Peyer's patch (tissue), 4 donors: ENCODE measurements at regions not wholly inside any gene's neighbourhood (a gene's known extent, or its start where the extent isn't known, plus 50 kb on each side); places are given as distances from the start of the nearest gene placed in this dataset.

Source experiments
- CTCF ChIP-seq, 6 experiments: fragments of 450-650 bp in 4 of 6; fragments of 200-600 bp in 2 of 6; sonication (generic) in 1 of 6; IDR thresholded peaks; one replicate each; pipeline ENCODE4 v1.5.1; 2017 to 2019; ENCODE audit warnings: antibody characterized with exemption in 6 of 6, mild to moderate bottlenecking in 3 of 6, moderate library complexity in 1 of 6
- POLR2A ChIP-seq, 2 donors: fragments of 450-650 bp; IDR thresholded peaks; one replicate each; pipeline ENCODE4 v1.5.1; 2017; ENCODE audit warnings: antibody characterized with exemption in 2 of 2, mild to moderate bottlenecking in 2 of 2, moderate library complexity in 2 of 2

DNA sequence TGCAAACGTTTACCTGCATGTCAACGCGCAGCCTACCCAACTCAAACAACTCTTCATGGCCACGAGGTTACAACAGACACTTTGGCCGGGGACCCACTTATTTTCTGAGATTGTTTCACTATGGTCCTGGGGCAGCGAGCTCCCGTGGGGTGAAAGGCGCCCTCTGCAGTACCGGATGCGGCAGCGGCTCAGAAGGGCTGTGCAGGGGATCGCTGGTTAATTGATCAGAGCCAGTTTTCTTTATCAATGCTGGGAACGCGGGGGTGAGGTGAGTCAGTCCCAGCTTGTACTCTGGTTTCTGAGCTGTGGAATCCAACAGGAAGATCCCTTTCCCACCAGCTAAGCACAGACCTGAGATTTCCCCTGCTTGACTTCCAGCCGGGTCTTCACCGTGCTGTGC is 366.5 kb upstream of the KLF6 start:
- TF ChIP-seq CTCF (IDR thresholded peaks at IDR 0.05) (no peak), POLR2A (IDR thresholded peaks at IDR 0.05) (no peak)
